GM18870 (cell line): ENCODE measurements at regions not wholly inside any gene's neighbourhood (a gene's known extent, or its start where the extent isn't known, plus 50 kb on each side); places are given as distances from the start of the nearest gene placed in this dataset.

Experiments
- ATAC-seq: cut with Tn5 transposase; IDR thresholded peaks from one replicate; pipeline ENCODE4 v1.9.1; 2021; ENCODE audit warnings: moderate library complexity; ENCODE audit not compliant: unreplicated experiment

GRCh38 chr6:169083508-169083874 is 170.2 kb downstream of the THBS2 start:
- ATAC-seq = no peak

- ATAC-seq = no peak
Measured at GRCh38 chr6:169082817-169083507, 170.7 kb downstream of the THBS2 start.

GRCh38 chr6:169082093-169082492 is 171.6 kb downstream of the THBS2 start:
- ATAC-seq = no peak

- no peak for ATAC-seq
Measured at GRCh38 chr6:169081248-169081647, 172.4 kb downstream of the THBS2 start.

- no peak for ATAC-seq
Measured at GRCh38 chr6:169079650-169080049, 174.0 kb downstream of the THBS2 start.

GRCh38 chr6:169078399-169079145 is 175.1 kb downstream of the THBS2 start:
- ATAC-seq = no peak

GRCh38 chr6:169075915-169076654 is 177.6 kb downstream of the THBS2 start:
- no peak for ATAC-seq

GRCh38 chr6:169075211-169075914 is 178.3 kb downstream of the THBS2 start:
- no peak for ATAC-seq

GRCh38 chr6:169074526-169074925 is 179.1 kb downstream of the THBS2 start:
- no peak for ATAC-seq

GRCh38 chr6:169073311-169073710 is 180.3 kb downstream of the THBS2 start:
- no peak for ATAC-seq

- no peak for ATAC-seq
Measured at GRCh38 chr6:169072127-169073042, 181.3 kb downstream of the THBS2 start.

- ATAC-seq = no peak
Measured at GRCh38 chr6:169071394-169071793, 182.3 kb downstream of the THBS2 start.

- ATAC-seq = no peak
Measured at GRCh38 chr6:169070506-169071176, 183.0 kb downstream of the THBS2 start.

- ATAC-seq = no peak
Measured at GRCh38 chr6:169069356-169069755, 184.3 kb downstream of the THBS2 start.

- ATAC-seq = no peak
Measured at GRCh38 chr6:169064194-169064593, 189.5 kb downstream of the THBS2 start.

GRCh38 chr6:169062272-169062671 is 191.4 kb downstream of the THBS2 start:
- no peak for ATAC-seq

GRCh38 chr6:169058634-169059033 is 195.0 kb downstream of the THBS2 start:
- no peak for ATAC-seq

GRCh38 chr6:169052462-169052861 is 201.2 kb downstream of the THBS2 start:
- no peak for ATAC-seq

- ATAC-seq = no peak
Measured at GRCh38 chr6:169051371-169051770, 202.3 kb downstream of the THBS2 start.

GRCh38 chr6:169048865-169049205 is 204.8 kb downstream of the THBS2 start:
- ATAC-seq = no peak
